Right kidney (tissue), 1 donor: ENCODE measurements at regions not wholly inside any gene's neighbourhood (a gene's known extent, or its start where the extent isn't known, plus 50 kb on each side); places are given as distances from the start of the nearest gene placed in this dataset.

ENCODE experiments used
- DNase-seq: peaks from one replicate; pipeline ENCODE4 v3.0.0-alpha.2; 2016

DNA sequence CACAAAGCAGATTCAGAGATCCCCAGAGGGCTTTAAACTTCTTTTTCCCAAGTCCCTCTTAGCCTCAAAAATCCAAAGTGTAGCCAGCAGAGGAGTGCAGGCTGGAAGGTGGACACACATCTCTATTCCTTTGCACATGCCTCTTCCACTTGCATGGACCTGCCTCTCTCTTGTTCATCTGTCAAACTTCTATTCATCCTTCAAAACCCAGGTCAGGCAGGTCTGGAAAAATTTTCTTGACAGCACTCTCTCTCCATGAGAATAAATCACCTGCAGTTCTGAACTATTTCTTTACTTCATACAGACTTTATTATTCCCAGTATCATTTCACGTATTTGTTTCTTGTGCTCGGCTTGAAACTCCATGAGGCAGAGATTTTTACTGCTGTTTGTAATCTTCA, 127.5 kb downstream of the SS18 start:
- no peak for DNase-seq

GRCh38 chr18:25962176-25962575, 128.2 kb downstream of the SS18 start:
- no peak for DNase-seq

GRCh38 chr18:25957017-25957416, 133.4 kb downstream of the SS18 start:
- no peak for DNase-seq

- no peak for DNase-seq
Measured at GRCh38 chr18:25953111-25953510, 137.3 kb downstream of the SS18 start.

DNA sequence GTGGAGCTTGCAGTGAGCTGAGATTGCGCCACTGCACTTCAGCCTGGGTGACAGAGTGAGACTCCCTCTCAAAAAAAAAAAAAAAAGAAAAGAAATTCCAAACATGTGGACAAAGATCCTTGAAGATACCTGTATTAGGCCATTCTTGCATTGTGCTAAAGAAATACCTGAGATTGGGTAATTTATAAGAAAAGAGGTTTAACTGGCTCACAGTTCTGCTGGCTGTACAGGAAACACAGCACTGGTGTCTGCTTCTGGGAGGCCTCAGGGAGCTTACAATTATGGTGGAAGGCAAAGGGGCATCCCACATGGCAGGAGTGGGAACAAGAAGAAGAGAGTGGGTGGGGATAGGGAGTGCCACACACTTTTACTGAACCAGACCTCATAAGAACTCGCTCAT, 140.1 kb downstream of the SS18 start:
- no peak for DNase-seq

DNA sequence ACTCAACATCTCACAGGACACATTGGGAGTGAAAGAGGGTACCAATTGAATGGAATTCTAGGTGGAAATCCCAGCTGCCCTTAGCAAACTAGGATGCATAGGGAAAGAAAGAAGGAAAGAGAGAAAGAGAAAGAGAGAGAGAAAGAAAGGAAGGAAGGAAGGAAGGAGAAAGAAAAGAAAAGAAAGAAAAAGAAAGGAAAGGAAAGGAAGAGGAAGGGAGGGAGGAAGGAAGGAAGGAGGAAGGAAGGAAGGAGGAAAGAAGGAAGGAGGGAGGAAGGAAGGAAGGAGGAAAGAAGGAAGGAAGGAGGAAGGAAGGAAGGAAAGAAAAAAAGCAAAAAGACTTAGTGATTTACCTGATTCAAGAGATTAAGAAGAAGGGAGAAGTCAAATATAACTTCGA, 143.9 kb downstream of the SS18 start:
- no peak for DNase-seq

DNA sequence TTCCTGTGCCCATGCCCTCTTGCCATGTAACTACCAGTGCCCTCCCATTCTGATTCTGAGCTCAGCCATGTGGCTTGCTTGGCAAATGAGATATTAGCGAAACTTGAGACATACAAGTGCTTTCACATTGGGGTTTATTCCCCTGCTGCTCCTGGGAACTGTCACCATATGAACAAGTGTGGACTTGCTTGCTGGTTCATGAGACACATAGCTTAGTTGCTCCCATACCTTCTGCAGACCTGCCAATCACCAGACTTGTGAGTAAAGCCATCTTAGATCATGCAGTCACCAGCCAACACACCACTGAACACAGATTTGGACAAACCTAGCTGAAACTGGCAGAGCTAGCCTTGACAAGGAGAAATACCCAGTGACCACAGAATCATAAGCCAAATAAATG, 155.1 kb downstream of the SS18 start:
- no peak for DNase-seq

GRCh38 chr18:25931126-25931525, 159.3 kb downstream of the SS18 start:
- no peak for DNase-seq

DNA sequence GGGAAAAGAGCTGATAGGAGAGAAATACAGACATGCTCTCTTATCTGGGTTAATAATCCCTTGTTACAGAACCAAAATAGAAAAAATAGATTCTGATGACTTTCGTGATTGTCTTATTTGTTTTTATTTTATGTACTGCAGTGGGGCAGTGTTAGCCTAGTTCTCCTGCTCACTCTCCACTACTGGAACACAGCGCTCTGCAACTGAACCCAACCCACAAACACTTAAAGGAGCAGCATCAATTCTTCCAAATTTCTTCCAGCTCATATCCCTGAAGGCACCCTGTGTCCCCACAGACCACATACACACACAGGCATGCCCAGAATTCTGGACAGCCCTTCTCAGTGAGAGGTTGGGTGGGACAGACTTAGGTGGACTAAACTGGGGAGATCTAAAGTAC, 160.6 kb downstream of the SS18 start:
- DNase-seq: no peak

DNA sequence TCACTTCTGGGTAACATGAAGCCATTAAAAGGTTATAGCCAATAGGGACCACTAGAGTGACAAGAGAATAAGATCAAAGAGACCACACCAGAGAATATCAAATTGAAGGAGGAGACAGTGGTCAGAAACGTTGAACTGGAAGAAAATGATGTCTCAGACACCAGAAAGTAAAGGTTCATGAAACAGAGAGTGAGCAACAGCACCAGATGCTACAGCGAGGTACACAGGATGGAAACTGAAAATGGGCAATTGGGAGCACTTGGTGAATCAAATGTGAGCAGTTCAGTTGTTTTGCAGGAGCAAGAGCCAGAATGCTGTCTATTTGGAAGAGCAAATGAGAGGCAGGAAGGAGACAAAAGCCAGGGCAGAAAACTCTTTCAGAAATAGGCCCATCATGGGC, 162.6 kb downstream of the SS18 start:
- DNase-seq: no peak

DNA sequence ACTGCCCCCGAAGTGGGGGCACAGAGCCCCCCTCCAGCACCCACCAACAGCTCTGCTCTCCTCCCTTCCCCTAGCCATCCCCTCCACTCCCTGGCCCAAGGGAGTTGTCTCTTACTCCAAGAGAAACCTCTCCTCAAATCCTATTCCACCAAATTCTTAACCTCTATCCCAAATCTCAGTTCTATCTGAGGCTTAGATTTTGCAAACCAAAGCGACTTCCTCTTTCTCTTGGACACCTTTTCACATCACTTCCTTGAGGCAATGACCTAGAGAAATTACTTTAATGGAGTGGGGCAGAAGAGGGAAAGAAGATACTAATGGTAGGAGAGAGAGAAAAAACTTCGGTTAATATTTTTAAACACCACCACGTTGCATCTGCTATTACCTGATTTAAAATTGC, 167.2 kb downstream of the SS18 start:
- no peak for DNase-seq

DNA sequence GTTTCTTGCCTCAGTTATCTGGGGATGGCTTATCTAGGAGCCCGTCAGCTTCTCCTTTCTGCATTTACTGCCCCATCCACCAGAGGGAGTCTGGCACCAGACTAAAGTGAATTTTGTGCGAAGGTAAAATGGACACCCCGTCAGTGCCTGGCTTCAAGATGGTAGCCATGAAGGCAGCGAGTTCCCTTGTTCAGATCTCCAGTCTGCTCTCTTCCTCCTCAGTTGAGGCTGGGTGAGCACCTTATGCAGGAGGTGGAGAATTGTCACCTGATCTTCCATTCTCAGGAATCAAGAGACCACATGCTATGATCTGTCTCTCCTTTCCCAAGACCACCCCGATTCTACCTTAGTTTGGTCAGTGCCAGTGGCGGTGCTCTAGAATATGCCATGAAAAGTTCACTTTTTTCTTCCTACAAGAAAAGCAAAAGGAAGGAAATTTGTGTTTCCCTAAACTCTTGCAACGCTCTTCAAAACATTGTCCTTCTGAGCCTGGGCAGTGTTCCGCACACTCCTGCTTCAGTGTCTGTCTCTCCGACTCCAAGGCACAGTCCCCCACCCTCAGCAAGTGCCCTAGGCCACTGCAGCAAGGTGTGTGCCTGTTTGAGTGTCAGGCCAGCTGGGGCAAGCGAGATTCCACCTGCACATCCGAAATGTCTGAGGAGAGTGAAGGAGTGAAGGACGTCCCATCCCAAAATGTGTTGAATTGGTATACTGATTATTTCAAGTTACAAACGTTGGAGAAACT, 168.6 kb downstream of the SS18 start:
- no peak for DNase-seq

- DNase-seq: no peak
Measured at GRCh38 chr18:25915907-25916306, 174.5 kb downstream of the SS18 start.

GRCh38 chr18:25898965-25899364, 191.4 kb downstream of the SS18 start:
- DNase-seq: no peak

DNA sequence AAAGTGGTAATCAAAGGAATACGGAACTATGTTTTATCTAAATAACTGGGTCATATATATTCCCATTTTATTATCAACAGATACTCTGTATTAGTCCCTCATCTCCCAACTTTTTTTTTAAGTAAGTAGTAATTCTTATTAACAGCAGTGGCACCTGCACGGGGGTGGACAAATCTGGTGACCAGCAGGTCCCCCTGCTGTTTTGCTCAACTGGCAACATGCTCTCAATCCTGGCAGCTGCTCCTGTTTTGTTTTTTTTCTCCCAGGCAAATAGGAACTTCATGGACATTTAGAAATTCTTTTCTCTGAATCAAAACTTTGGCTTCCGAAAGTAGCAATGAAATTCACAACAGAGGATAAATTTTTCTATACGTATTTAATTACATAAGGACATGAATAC, 193.5 kb downstream of the SS18 start:
- DNase-seq: no peak

DNA sequence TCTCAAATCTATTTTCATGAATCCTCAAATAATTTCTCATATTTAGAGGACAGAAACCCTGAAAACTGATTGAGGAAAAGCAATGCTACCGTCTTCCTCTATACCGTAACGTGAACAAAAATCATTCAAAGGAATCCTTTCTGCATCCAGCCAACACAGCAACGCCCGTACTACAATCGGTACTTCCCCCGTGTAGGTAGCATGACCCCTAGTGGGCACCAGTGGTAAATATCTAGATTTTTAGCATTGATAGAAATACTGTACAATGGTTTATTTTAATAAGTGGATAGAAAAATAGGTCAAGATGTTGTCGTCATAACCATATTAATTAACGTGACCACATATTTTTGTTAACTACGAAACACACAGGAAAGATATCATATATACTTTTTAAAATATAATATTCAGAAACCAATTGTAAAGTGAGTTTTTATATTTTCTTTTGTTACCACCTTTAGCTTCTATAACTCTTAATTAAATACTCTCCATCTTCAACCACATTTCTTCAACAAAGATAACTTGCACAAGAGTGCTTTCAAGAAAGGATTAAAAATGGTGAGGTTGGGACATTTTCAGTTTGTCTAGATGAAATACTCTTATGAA, 194.1 kb downstream of the SS18 start:
- no peak for DNase-seq

DNA sequence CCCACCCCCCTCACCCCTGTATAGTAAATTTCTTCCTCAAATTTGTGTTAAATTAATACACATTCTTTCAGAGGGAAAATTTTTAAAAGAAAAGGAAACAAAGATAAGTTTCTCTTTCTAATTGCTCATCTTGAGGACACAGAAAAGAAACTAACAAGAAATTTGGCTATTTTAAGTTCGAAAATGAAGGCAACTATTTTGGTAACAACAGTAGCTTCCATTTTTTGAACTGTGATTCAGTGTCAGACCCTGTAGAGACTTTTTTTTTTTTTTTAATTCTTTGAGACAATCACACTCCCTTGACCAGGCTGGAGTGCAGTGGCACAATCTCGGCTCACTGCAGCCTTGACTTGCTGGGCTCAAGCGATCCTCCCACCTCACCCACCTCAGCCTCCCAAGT, 194.9 kb downstream of the SS18 start:
- no peak for DNase-seq

DNA sequence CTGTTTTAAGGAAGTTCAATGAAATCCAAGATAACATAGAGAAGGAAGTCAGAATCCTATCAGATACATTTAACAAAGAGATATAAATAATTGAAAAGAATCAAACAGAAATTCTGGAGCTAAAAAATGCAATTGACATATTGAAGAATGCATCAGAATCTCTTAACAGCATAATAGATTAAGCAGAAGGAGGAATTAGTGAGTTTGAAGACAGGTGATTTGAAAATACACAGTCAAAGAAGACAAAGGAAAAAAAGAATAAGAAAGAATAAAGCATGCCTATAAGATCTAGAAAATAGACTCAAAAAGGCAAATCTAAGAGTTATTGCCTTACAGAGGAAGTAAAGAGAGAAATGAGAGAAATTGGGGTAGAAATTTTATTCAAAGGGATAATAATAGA, 204.1 kb downstream of the SS18 start:
- no peak for DNase-seq

GRCh38 chr18:25883091-25883490, 207.3 kb downstream of the SS18 start:
- DNase-seq: no peak

DNA sequence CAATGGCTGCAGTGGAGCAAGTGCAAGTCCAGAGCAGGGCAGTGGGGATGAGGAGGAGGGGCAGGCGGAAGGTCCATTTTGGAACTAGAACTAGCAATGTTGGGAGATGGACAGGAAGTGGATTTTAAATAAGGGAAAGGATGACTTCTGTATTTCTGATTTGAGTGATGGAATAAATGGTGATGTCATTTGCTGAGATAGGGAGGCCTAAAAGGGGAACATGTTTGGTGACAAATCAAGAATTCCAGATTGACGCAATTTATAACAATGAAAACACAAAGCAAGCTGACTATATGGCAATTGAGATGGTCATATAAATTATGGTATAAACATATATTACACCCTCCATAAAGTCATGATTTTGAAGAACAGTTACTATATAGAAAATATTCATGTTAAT, 209.3 kb downstream of the SS18 start:
- DNase-seq: no peak

GRCh38 chr18:25880441-25880840, 210.0 kb downstream of the SS18 start:
- no peak for DNase-seq

GRCh38 chr18:25876330-25876948, 214.0 kb downstream of the SS18 start:
- peak; percentile 34 for DNase-seq

DNA sequence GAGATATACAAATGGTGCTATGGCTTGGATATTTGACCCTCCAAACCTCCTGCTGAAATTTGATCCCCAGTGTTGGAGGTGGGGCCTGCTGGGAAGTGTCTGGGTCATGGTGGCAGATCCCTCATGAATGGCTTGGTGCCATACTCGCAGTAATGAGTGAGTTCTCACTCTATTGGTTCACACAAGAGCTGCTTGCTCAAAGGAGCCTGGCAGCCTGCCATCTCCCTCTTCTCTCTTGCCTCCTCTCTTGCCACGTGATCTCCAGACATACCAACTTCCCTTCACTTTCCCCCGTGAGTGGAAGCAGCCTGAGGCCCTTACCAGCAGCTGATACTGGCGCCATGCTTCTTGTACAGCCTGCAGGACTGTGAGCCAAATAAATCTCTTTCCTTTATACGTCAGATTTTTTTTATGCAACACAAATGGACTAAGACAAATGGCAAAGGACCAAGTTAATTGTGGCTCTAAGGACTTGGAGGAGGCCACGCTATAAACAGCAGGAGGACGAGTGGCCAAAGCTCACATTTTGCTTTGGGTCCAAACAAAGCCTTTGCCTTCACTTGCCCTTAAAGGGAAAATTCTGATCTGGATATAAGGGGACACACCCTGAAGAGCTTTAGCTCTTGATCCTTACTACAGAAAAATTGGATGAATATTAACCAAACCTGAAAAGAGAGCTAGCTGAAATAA, 214.7 kb downstream of the SS18 start:
- no peak for DNase-seq

DNA sequence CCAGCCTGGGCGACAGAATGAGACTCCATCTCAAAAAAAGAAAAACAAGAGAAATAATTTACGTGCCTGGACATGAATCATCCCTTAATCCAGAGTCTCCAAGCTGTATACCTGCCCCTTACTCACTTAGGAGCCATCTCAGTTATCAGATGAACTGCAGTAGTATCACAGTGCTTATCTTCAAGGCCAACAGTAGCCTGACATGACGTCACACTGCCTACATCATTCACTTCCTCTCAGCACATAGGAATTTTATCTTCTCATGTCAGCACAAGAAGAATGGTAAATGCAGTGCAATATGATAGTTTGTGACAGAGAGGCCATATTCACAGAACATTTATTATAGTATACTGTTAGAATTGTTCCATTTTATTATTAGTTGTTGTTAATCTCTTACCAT, 216.6 kb downstream of the SS18 start:
- DNase-seq: no peak
